T-cell (primary cell): ENCODE measurements at regions not wholly inside any gene's neighbourhood (a gene's known extent, or its start where the extent isn't known, plus 50 kb on each side); places are given as distances from the start of the nearest gene placed in this dataset.
"Not testable (repeated sequence)": the region's sequence is repeated elsewhere in the genome, so short reads cannot be mapped to it uniquely, and the experiment has no call there.

Source experiments
- ATAC-seq, 4 experiments: fragments of 200-7000 bp in 3 of 4; fragments of 150-1000 bp in 1 of 4; cut with Tn5 transposase; replicated peaks in 1 of 4; 1 replicate in 3 of 4; 2 replicates in 1 of 4; pipeline ENCODE4 v1.10.0; 2021; ENCODE audit warnings: moderate library complexity in 3 of 4, mild to moderate bottlenecking in 2 of 4, moderate number of reproducible peaks in 1 of 4
- CTCF ChIA-PET, 2 donors: fragments of 300-600 bp; sonication (Branson Sonifier 250); formaldehyde crosslinking; loops; one replicate each; lab custom pipeline; 2022; ENCODE audit warnings: antibody characterized with exemption in 2 of 2; lab: Charles Lee
- POLR2A ChIA-PET, 2 donors: fragments of 300-600 bp; sonication (Branson Sonifier 250); formaldehyde crosslinking; loops; one replicate each; lab custom pipeline; 2022; ENCODE audit warnings: antibody characterized with exemption in 2 of 2; lab: Charles Lee
- DNase-seq, 35 experiments: peaks; one replicate each; pipeline versions ENCODE4 v3.0.0 to v3.0.0-alpha.2; 2013 to 2023
- H3K27ac ChIP-seq: one replicate; pipeline ENCODE4 v1.5.1; 2013; ENCODE audit warnings: low read length
- H3K27me3 ChIP-seq, 2 experiments: replicated peaks in 1 of 2; 1 replicate in 1 of 2; 2 replicates in 1 of 2; pipeline versions ENCODE4 v1.6.1 to v1.7.0; 2013; ENCODE audit warnings: low read length in 1 of 2, mixed read lengths in 1 of 2; ENCODE audit not compliant: control insufficient read depth in 2 of 2, insufficient read depth in 2 of 2; ENCODE audit errors: extremely low read depth in 1 of 2
- H3K36me3 ChIP-seq, 2 donors: 1 replicate in 1 of 2; 2 replicates in 1 of 2; pipeline versions ENCODE4 v1.6.1 to v1.7.0; 2013; ENCODE audit warnings: low read length in 1 of 2; ENCODE audit not compliant: control insufficient read depth in 2 of 2, insufficient read depth in 1 of 2; ENCODE audit errors: extremely low read depth in 1 of 2
- H3K4me1 ChIP-seq, 2 experiments: 1 replicate in 1 of 2; 2 replicates in 1 of 2; pipeline versions ENCODE4 v1.6.1 to v1.7.0; 2013; ENCODE audit warnings: low read length in 2 of 2, mixed read lengths in 1 of 2; ENCODE audit not compliant: insufficient read depth in 2 of 2, control insufficient read depth in 1 of 2; ENCODE audit errors: extremely low read depth in 1 of 2
- H3K4me3 ChIP-seq, 2 donors: 1 replicate in 1 of 2; 2 replicates in 1 of 2; pipeline versions ENCODE4 v1.5.1 to v1.7.0; 2013; ENCODE audit warnings: mild to moderate bottlenecking in 2 of 2, low read length in 1 of 2, moderate library complexity in 1 of 2; ENCODE audit not compliant: control insufficient read depth in 1 of 2; ENCODE audit errors: extremely low read depth in 1 of 2
- H3K9me3 ChIP-seq: 2 replicates; pipeline ENCODE4 v1.7.0; 2013
- H3K27ac Mint-ChIP-seq, 2 donors: one replicate each; pipeline ENCODE4 v1.8.0; 2020 to 2021; ENCODE audit warnings: mild to moderate bottlenecking in 2 of 2, mixed read lengths in 2 of 2
- H3K27me3 Mint-ChIP-seq, 2 donors: one replicate each; pipeline ENCODE4 v1.8.0; 2021 to 2022; ENCODE audit warnings: mixed read lengths in 2 of 2
- H3K36me3 Mint-ChIP-seq: one replicate; pipeline ENCODE4 v1.8.0; 2021; ENCODE audit warnings: mixed read lengths
- H3K4me1 Mint-ChIP-seq, 3 donors: one replicate each; pipeline ENCODE4 v1.8.0; 2020 to 2022; ENCODE audit warnings: mixed read lengths in 3 of 3, mild to moderate bottlenecking in 1 of 3
- H3K4me3 Mint-ChIP-seq, 3 donors: one replicate each; pipeline ENCODE4 v1.8.0; 2020 to 2022; ENCODE audit warnings: mild to moderate bottlenecking in 3 of 3, mixed read lengths in 3 of 3, moderate library complexity in 3 of 3
- H3K9me3 Mint-ChIP-seq, 3 donors: one replicate each; pipeline ENCODE4 v1.8.0; 2020 to 2022; ENCODE audit warnings: mixed read lengths in 3 of 3
- WGBS: methylation state at CpG from one replicate; pipeline ENCODE4 v1.1.5; 2013; ENCODE audit warnings: missing lambda C conversion rate; ENCODE audit not compliant: insufficient coverage; 5-methylcytosine and 5-hydroxymethylcytosine counted together

DNA sequence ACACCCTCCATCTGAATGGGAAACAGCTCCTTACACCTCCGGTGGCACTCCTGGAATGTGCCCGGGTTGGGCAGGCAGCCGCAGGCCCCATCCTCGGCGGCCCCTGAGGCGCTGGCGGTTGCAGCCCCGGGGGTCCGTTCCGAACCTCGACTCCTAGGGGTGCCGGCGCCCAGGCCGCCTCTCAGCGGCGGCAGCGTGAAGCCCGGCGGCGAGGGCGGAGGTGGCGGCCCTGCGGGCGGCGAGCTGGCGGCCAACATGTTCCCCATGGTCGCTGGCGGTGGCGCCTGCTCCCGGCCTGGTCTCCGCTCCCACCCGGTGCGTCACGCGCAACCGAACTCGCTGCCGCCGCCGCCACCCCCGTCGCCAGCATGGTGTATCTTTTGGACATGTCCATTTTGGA is 165.2 kb downstream of the POTEH start:
- H3K27ac ChIP-seq, H3K27me3 ChIP-seq, H3K4me1 Mint-ChIP-seq, ATAC-seq, H3K27ac Mint-ChIP-seq, H3K4me3 Mint-ChIP-seq, H3K9me3 ChIP-seq, H3K27me3 Mint-ChIP-seq, H3K4me1 ChIP-seq, H3K36me3 Mint-ChIP-seq, POLR2A ChIA-PET, DNase-seq, H3K36me3 ChIP-seq, H3K4me3 ChIP-seq, H3K9me3 Mint-ChIP-seq, CTCF ChIA-PET: not testable (repeated sequence)
- no CpG with 5 or more reads among the region's 42 CpGs for WGBS

DNA sequence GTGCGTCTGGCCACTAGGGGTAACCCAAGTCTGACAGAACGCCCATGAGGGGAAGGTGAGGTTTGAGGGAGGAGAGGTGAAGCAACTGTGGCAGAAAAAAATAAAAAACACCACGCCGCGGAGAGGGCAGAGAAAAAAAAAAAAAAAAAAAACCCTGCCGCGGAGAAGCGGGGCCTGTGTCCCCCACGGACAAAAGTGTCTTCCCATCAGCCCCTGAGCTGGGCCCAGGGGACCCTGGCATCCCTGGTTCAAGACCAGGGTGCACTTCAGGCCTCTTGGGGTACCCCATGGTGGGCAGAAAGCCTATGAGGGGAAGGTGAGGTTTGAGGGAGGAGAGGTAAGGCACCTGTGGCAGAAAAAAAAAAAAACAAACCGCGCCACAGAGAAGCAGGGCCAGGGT is 191.1 kb downstream of the POTEH start:
- no CpG with 5 or more reads among the region's 11 CpGs for whole genome bisulfite sequencing

DNA sequence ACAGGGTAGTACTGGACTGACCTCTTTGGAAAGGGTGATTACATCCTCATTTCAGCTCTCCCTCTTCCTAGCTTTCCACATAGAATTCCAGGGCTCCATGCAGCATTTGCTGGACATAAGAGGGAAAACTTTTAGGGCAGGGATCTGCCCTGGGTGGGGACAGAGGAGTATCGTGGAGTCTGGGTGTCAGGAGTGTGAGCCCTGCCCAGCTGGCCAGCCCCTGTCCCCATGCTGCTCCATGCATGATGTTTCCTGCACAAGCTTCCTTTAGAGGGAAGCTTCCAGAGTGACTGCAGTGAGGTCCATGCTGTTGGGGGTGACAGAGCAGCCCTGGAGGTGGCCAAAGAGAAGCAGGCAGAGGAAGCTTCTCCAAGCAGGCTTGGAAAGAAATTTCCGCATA is 214.5 kb downstream of the POTEH start:
- H3K9me3 ChIP-seq, H3K4me3 Mint-ChIP-seq, H3K27ac ChIP-seq, H3K27me3 ChIP-seq, H3K9me3 Mint-ChIP-seq, H3K36me3 Mint-ChIP-seq, H3K27ac Mint-ChIP-seq, H3K36me3 ChIP-seq, DNase-seq, H3K4me3 ChIP-seq, POLR2A ChIA-PET, ATAC-seq, H3K4me1 ChIP-seq, H3K4me1 Mint-ChIP-seq, CTCF ChIA-PET, H3K27me3 Mint-ChIP-seq: not testable (repeated sequence)
- no CpG with 5 or more reads among the region's 2 CpGs for WGBS

More for the DNA sequence above, 191.1 kb downstream of the POTEH start:
- H3K9me3 ChIP-seq, H3K9me3 Mint-ChIP-seq, H3K27ac Mint-ChIP-seq, H3K36me3 Mint-ChIP-seq, DNase-seq, H3K27ac ChIP-seq, H3K4me3 ChIP-seq, H3K27me3 ChIP-seq, H3K4me1 Mint-ChIP-seq, H3K4me1 ChIP-seq, H3K36me3 ChIP-seq, POLR2A ChIA-PET, H3K27me3 Mint-ChIP-seq, H3K4me3 Mint-ChIP-seq, ATAC-seq, CTCF ChIA-PET: not testable (repeated sequence)

DNA sequence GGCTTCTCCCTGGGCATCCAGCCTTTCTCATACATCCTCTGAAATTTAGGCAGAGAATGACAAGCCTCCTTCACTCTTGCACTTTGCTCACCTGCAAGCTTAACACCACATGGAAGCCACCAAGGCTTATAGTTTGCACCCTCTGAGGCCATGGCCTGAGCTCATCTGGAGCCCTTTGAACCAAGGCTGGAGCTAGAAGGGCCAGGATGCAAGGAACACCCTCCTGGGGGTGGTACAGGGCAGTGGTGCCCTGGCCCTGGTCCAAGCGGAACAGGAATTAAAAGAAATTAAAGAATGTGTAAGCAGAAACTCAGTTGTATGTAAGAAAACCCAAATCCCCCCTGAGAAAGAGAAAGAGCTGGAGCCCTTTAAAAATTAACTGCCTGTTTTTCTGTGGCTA is 221.9 kb downstream of the POTEH start:
- H3K36me3 Mint-ChIP-seq, H3K4me3 ChIP-seq, H3K27me3 Mint-ChIP-seq, H3K27me3 ChIP-seq, H3K36me3 ChIP-seq, CTCF ChIA-PET, DNase-seq, H3K9me3 ChIP-seq, H3K9me3 Mint-ChIP-seq, H3K4me3 Mint-ChIP-seq, H3K4me1 Mint-ChIP-seq, H3K4me1 ChIP-seq, H3K27ac ChIP-seq, POLR2A ChIA-PET, H3K27ac Mint-ChIP-seq, ATAC-seq: not testable (repeated sequence)
- no CpG with 5 or more reads among the region's 1 CpG for WGBS

DNA sequence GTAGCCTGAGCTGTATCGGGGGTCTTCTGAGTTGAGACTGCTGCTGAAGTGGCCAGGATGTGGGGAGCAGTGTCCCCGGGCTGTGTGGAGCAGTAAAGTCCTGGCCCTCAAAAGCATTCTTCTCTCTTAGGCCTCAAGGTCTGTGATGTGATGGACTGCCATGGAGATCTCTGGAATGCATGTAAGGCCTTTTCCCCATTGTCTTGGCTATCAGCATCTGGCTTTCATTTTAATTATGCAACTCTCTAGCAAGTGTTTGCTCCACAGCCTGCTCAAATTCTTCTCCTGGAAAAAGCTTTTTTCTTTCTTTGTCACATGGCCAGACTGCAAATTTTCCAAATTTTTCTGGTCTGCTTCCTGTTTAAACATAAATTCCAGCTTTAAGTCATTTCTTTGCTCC is 229.3 kb downstream of the POTEH start:
- H3K9me3 Mint-ChIP-seq, H3K27ac Mint-ChIP-seq, CTCF ChIA-PET, H3K27me3 ChIP-seq, H3K9me3 ChIP-seq, ATAC-seq, H3K36me3 ChIP-seq, H3K36me3 Mint-ChIP-seq, H3K27ac ChIP-seq, H3K4me3 ChIP-seq, H3K4me1 ChIP-seq, H3K4me1 Mint-ChIP-seq, DNase-seq, H3K27me3 Mint-ChIP-seq, H3K4me3 Mint-ChIP-seq, POLR2A ChIA-PET: not testable (repeated sequence)
- WGBS = no CpG with 5 or more reads among the region's 2 CpGs

DNA sequence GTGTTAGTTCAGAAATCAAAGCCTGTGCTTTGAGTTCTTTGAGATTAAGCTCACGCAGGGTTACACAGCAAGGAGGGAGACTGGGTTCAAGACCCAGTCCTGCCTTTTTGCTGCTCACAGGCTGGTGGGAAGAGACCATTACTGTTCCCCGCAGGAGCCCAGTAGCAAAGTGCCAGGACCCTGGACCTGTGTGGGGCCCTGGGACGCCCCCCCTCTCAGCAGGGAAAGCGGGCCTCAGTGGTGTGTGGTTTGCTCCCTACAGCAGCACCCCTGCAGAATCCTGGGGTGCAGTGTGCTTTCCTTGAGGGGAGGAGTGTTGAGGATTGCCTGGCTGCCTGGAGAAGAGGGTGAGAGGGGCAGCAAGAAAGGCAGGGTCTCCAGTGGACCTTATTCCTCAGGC is 231.1 kb downstream of the POTEH start:
- H3K36me3 ChIP-seq, H3K4me3 Mint-ChIP-seq, H3K4me1 ChIP-seq, H3K27me3 Mint-ChIP-seq, DNase-seq, ATAC-seq, H3K4me1 Mint-ChIP-seq, CTCF ChIA-PET, H3K27ac Mint-ChIP-seq, H3K36me3 Mint-ChIP-seq, H3K27ac ChIP-seq, H3K4me3 ChIP-seq, H3K27me3 ChIP-seq, POLR2A ChIA-PET, H3K9me3 Mint-ChIP-seq, H3K9me3 ChIP-seq: not testable (repeated sequence)
- WGBS = 100% methylated on average over 2 of the region's 4 CpGs

DNA sequence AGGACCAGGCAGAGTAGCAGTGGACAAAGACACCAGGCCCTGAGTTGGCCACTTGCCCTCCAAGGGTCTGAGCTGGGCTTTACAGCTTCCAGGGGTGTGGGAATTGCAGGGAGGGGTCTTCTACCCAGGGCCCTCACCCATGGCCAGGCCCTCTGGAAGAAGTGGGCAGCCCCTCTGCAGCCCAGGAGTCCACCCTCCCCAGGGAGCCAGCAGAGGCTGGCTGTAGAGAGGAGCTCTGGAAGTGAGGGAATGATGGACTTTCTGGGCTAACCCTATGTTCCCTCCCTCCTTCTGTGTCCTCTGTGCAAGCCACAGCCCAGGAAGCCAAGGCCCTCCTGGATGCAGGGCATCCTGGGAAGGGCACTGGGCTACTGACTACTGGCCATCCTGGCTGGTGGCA is 232.3 kb downstream of the POTEH start:
- ATAC-seq, POLR2A ChIA-PET, H3K36me3 ChIP-seq, H3K4me1 ChIP-seq, H3K4me3 Mint-ChIP-seq, H3K4me3 ChIP-seq, DNase-seq, H3K27me3 Mint-ChIP-seq, H3K4me1 Mint-ChIP-seq, H3K27me3 ChIP-seq, H3K9me3 ChIP-seq, H3K27ac ChIP-seq, H3K36me3 Mint-ChIP-seq, H3K27ac Mint-ChIP-seq, H3K9me3 Mint-ChIP-seq, CTCF ChIA-PET: not testable (repeated sequence)
